ENCODE measurements at regions not wholly inside any gene's neighbourhood (a gene's known extent, or its start where the extent isn't known, plus 50 kb on each side); places are given as distances from the start of the nearest gene placed in this dataset.

DNA sequence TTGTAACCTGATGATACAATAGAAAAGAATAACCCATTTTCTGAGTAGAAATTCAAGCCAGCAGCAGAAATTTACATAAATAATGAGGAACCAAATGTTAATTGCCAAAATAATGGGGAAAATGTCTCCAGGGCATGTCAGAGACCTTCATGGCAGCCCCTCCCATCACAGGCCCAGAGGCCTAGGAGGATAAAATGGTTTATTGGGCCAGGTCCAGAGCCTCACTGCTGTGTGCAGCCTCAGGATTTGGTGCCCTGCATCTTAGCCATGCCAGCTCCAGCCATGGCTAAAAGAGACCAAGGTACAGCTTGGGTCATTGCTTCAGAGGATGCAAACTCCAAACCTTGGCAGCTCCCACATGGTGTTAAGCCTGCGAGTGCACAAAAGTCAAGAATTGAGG, 352.1 kb upstream of the MEIS2 start:
- no peak for TF ChIP-seq EP300 (IDR thresholded peaks at IDR 0.05; ENCODE audit: borderline replicate concordance in 1 of 2, low read depth in 1 of 2, low read length in 1 of 2)
- no peak for TF ChIP-seq POLR2AphosphoS5 (IDR thresholded peaks at IDR 0.05; ENCODE audit: low read depth, low read length)
- TF ChIP-seq SIN3A (IDR thresholded peaks at IDR 0.05; ENCODE audit: borderline replicate concordance, low read depth, low read length) = no peak
- TF ChIP-seq USF2 (IDR thresholded peaks at IDR 0.05; ENCODE audit: borderline replicate concordance, low read depth, low read length) = no peak
- no peak for TF ChIP-seq MAX (IDR thresholded peaks at IDR 0.05; ENCODE audit: low read depth)

Measured in SK-N-SH (cell line).